Renal pelvis (tissue), 1 donor: ENCODE measurements at regions not wholly inside any gene's neighbourhood (a gene's known extent, or its start where the extent isn't known, plus 50 kb on each side); places are given as distances from the start of the nearest gene placed in this dataset.
A peak's percentile ranks its signal among the peaks of the same experiment; 100 is the strongest.

Source experiments
- DNase-seq: peaks from one replicate; pipeline ENCODE4 v3.0.0-alpha.2; 2013

DNA sequence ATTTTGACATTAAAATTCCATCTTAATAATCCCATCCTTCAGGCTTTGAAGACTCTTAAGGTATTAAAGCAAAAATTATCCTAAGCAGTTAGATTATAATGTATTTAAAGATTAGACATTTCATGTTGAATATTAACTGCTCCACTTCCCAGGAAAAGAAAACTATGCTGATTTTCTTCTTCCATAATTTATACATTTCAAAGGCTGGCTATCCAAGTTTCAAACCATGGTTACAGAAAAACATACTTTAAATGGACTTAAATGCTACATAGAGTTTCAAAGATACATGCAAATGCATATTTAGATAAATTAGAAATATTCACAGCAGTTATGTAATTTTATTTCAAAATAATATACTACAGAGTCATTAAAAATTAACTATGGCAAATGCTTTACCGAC lies 1505.6 kb upstream of the ZEB2 start:
- no peak for DNase-seq

DNA sequence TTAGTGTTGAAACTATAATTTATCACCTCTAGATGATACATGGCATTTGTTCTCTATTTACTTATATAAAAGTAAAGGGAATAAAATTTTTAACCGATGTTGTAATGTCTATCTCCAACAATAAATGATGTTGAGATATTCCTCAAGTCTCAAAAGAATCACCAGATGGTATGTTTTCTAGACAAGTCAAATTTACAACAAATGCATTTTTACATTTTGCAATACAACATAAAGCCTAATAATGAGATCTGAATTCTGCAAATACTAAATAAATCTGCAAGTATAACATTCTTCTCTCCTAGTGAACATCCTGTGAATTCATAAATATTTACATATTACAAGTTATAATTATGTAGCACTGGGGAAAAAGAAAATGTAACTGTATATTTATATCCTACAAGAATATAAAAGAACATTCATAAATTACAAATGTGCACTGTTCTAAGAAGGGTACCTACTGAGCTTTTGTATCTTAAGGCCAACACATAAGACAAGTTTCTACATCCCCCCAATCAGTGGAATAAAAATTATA lies 1504.4 kb upstream of the ZEB2 start:
- no peak for DNase-seq

DNA sequence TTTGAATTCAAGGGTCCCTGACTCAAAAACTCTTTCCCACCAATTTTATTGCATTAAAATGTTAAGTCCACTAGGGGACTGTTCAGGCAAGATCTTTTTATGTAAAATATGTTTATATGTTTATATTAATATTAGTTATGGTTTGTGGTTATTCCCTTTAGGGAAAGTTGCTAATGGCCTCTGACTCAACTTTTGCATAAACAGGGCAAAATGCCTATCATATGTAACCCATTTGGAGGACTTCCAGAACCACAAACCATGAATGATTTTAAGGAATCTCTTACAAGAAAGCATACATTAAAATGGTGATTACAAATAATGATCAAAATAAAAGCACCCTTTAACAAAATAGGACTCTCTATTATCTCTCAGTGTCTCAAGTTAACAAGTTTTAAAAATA lies 1484.5 kb upstream of the ZEB2 start:
- DNase-seq = no peak

DNA sequence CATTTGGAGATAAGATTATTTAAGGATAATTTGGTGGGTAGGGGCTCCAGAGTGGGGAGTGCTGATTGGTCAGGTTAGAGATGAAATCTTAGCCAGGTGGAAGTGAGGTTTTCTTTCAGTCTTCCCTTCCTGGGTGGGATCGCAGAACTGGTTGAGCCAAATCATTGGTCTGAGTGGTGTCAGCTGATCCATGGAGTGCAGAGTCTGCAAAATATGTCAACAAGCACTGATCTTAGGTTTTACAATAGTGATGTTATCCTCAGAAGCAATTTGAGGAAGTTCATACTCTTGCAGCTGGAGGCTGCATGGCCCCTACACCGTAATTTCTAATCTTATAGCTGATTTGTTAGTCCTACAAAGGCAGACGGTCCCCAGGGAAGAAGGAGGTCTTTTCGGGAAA lies 1483.4 kb upstream of the ZEB2 start:
- DNase-seq = no peak

DNA sequence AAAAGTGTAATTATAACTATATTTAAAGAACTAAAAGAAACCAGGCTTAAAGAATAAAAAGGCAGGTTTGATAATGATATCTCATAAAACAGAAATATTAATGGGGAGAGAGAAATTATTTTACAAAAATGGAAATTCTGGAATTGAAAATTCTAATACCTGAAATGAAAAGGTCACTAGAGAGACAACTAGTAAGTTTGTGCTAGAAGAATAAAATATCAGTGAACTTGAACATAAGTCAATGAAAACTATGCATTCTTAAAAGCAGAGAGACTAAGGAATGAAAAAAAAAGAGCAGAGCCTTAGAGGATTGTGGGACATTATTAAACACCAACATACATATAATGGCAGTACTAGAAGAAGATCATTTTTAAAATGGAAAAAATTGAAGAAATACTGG lies 1475.0 kb upstream of the ZEB2 start:
- no peak for DNase-seq

DNA sequence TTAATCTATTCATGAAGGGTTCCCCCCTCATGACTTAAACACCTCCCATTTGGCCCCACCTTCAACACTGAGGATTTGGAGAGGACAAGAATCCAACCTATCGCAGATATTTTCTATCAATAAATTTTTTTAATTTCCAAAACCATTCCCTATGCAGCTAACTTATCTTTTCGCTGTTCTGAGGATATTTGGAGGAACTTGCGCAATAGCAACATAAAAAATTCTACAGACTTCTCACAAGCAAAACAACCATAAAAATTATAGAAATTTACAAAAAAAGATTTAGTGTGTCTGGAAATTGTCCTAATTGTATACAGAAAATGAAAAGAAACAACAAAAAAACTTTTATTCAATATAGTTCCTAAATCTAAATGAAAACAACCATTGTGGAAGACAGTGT lies 1472.7 kb upstream of the ZEB2 start:
- no peak for DNase-seq

DNA sequence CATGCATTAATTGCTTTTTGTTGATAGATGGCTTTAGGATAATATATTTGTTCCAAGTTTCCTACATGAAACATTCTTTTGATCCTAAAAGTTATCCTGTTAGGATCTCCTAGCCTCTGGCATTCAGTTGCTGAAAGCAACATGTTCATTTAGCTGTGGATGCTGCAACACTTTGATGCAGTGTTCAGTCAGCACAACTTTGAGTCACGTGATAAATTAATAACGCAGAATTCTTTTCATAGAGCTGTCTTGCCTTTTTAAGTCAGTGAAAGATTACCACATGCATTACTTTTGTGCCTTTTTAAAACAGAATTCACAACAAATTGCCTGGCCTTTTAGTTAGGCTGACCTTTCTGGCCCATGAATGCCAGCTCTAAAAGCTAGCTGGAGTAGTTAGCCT lies 1467.9 kb upstream of the ZEB2 start:
- no peak for DNase-seq

DNA sequence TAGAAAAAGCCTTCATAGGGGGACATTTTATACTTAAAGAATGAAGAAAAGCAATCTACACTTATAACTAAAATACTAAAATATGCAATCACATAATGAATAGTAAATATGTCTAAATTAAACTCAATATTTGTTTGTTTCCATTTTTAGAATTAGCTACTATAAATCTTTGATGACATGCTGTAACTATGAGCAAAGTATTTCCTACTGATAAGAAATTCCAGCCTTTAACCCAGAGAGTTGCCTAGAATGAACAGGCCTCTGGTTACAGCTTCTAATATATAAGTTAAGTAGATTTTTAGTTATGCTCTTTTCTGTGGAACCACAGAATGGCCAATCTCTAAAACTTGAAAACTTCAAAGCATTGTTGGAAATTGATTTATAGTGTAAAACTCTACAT lies 1465.6 kb upstream of the ZEB2 start:
- peak; percentile 8 for DNase-seq

DNA sequence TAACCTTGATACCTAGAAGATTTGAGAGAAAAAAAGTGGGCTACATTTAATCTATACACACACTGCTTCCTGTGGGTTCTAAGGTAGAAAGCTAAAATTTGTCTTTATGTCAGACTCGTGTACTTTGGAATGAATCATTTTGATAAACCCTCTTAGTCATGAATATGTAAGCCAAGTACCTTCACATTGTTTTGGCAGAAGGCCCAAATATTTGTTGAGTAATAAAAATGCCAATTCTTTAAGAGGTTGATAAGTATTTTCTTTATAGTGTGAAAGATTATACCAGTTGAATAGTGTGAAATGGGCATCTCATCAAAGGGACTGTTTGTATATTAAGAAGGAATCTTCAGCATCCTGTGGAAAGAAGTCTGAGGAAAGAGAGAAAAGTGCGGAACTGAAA lies 1464.7 kb upstream of the ZEB2 start:
- DNase-seq = no peak

DNA sequence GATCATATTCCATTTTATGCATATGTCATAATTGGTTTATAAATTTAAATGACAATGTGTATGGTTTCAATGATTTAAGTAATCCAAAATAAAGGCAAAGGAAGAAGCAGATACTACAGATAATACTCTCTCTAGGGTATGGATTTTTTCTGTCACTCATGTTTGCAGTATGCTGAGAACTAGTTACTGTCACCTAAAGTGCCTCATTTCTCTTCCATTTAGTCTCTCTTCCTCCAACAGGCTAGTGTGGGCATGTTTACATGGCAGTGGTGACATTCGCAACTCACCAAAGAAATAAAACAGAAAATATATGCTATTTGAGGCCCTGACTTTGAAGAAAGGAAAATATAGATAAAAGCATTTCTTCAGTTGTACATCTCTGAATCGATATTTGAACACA lies 1460.4 kb upstream of the ZEB2 start:
- DNase-seq = no peak

DNA sequence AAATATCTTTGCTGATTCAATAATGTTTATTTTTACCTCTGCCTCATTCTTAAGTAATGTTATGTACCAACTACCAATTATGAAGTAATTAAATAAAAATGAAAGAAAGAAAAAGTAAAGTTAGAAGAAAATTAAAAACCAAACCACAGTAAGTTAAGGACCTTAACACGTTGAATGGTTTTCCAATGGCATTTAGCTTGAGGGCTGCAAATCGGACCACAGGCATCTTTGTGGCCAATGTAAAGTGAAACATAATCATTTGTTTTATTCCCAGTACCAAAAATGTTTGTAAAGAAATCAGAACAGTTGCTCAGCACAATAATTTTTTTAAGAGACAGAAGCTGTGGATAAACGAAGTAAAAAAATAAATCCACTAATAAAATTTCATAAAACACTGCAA lies 1455.5 kb upstream of the ZEB2 start:
- no peak for DNase-seq

DNA sequence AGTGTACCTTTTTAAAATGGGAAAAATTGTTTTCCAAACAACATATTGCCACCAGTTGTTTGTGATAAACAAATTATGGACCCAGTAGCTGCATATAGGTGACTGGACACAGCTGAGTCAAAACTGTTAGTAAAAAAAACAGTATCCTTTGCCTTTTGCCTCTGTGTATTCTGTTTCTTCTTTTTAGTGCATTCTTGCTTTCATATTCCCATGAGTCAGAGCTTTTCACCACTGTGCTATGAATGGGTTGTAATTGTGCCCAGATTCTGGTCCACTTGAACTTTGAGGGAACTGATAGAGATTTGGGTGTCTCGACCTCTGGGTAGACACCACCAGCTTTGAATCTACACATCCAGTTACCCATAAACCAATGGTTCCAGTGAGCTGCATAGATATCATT lies 1441.9 kb upstream of the ZEB2 start:
- DNase-seq = no peak

DNA sequence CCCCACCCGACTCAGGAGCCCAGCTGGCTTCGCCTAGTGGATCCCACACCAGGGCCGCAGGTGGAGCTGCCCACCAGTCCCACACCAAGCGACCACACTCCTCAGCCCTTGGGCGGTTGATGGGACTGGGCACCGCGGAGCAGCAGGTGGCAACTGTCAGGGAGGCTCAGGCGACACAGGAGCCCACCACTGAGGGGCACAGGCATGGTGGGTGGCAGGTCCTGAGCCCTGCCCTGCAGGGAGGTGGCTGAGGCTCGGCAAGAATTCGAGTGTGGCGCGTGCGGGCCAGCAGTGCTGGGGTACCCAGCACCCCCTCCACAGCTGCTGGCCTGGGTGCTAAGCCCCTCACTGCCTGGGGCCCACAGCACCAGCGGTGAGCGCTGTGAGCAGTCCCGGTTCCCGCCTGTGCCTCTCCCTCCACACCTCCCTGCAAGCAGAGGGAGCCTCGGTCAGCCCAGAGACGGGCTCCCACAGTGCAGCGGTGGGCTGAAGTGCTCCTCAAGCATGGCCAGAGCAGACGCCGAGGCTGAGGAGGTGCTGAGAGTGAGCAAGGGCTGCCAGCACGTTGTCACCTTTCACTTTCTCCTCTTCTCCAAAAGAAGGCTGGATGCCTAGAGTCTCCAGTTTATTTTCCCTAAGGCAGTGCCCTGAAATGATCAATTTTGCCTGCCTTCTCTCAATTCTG lies 1440.7 kb upstream of the ZEB2 start:
- DNase-seq = no peak

DNA sequence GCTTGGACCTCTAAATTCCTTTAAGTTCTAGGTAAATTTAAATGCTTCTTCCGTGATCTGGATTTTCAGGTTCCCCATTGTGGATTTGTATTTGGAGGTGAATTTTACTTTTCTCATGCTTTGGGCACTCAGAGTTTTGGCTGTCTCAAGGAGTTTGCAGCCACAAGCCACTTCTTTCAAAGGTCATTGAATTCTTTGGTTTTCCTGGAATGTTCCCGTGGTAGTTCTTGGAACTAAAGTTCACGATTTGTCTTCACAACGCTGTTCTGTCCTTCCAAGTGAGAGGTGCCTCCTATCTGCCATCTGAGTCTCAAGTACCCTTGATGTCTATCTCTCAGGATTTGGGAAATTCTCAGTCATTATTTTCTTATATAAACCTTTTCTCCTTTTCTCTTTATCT lies 1438.7 kb upstream of the ZEB2 start:
- no peak for DNase-seq

DNA sequence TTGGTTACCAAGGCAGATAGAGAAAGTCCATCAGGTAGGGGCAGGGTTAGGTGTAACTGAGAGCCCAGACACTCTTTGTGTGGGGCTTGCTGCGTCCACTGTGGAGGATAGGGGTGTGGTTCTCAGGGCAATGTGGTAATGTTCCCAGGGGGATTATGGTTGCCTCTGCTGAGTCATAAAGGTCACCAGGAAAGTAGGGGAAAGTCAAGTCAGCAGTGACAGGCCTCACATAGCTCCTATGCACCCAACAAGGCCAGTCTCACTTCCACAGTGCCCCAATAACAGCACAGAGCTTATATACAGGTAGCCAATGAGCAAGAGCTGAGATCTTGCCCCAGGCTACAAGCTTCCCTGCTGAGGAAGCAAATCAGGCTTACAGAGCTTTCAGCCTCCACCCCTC lies 1438.0 kb upstream of the ZEB2 start:
- DNase-seq = no peak

DNA sequence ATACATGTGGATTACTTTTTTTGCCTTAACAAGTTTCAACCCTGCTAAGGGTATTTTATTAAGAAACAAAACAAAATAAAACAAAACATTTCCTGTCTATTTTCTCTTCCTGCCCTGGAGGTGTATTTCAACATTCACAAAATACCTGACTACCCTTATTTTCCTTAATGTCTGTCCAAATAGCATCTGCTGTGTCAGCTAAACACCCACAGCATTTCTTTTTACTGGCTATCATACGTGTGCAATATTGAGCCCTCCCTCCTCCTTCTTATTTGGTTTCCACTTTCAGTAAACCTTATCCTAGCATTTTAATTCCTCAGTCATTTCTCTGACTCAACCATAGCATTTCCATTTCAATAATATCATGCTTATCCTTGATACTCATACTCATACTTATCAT lies 1420.0 kb upstream of the ZEB2 start:
- no peak for DNase-seq

DNA sequence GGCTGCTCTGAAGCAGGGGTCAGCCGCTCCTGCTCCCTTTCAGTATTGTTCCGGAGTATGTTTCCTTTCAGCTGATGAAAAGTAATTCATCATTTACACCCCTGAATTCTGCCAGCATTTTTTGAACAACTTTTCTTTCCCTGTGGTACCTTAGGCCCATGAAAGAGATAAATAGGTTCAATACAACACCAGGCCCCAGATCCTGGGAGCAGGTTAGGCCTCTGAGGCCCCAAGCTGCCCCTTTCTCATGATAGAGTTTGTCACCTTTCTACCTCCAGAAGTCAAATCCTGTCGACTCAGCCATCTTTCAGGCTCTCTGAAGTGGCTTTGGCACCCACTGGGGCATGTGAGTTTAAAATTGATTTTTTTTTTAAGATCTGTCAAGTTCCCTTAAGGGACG lies 1415.1 kb upstream of the ZEB2 start:
- DNase-seq = no peak

DNA sequence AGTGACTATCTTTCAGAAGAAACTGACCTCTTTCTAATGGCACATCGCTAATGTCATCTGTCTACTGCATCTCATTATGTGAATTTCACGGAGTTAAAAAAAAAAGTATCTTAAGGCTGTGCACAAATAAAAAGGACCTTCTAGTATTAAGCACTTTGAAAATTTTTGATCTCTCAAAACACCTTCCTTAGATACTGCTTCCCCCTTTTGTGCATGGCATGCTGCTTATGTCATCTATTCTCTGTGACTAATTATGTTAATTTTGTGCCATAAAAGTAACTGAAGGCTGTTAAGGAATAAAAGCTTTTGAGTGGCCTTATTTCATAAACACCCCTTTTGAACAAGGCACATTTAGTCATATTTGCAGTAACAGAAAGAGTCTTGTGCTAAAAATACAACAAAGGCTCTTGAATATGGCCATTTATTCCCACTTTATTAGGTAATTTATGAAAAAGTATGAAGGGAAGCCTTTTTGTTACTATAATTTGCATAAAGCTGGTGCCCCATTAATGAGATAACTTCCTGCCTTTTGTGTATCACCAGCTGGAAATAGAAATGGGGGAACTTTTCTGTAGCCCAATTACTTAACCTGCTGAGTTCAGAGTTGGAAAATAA lies 1412.0 kb upstream of the ZEB2 start:
- no peak for DNase-seq

DNA sequence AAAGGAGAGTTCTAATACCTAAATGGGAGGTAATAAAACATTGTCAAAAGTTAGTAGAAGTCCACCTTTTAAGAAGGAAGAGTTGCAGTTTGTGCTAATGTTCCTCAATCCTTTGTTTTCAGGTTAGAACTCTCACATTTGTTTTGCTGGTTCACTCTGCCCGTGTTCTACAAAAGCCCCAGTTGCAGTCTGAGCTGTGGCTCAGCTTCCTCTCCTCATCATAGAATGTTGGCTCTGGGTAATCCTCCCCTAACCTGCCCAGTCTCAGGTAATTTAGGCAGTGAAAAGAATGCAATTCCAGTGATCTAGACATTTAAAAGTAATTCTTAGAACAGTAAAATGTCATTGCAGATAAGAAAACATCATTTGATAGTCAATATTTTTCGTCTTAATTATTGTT lies 1410.4 kb upstream of the ZEB2 start:
- DNase-seq = no peak

DNA sequence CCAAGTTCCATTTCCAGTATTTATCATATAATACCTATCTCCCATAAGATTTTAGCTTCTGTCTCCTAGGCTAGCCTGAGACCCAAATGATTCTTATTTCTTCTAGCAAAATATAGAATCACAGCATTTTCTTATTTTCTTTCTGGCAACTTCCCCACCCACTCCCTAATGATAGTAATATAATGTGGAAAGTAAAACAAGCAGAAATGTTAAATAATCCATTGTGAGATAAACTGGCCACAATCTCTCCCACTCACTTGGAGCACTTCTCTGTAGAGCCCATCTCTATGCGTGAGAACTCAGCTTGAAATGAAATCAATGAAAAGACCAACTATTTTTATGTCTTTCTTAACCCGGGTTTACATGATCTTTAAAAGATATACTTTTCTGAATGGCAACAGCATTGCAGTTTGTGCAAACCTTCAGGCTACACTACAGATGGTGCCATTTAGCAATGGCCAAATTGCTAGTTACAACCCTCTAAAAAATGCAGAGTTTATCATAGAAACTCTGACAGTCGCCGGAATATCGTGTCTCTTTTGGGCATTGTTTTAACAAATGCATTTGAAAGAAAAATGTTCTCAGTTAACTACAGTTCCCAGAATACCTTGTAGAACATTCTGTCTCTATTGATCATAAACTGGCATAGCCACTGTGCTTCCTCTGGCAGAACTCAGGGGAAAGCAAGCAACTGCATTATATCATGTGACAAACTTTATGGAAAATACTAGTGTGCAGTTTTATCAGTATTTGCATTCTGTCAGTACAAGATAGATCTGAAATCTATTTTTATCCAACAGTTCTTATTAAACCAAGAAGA lies 1407.4 kb upstream of the ZEB2 start:
- DNase-seq = no peak

DNA sequence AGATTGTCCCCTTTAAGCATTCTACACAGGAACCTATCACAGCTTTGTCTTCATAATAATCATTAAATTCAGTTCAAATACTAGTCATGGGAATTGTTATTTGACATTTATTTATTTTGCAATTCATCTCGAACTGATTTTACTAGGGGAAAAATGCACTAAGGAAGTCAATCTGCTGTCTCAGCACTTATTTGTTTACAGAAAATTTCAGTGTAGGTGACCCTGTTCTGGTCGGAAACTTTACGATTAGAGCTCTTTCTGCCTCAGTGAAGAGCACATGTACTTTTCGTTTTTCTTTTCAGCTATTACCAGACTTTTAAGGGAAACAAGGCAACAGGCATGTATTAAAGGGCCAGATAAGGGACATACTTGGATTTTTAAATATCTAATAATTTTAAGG lies 1405.7 kb upstream of the ZEB2 start:
- no peak for DNase-seq

DNA sequence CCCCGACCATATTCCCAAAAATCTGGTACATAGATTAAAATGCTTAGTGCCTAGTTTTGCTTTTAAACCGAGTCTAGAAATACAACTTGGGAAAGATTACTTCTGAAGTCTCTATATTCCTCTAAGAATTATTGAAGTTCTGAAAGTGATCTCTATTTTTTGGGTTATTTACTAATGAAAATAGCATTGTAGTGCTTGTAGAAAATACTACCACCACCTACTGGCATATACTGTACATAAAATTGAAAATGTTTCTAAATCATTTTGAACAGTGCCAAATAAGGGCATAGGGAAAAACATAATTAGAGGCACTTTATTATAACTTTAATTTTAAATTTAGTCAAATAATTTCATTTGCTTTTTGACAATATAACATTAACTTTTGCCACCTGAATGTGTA lies 1399.6 kb upstream of the ZEB2 start:
- DNase-seq = no peak

DNA sequence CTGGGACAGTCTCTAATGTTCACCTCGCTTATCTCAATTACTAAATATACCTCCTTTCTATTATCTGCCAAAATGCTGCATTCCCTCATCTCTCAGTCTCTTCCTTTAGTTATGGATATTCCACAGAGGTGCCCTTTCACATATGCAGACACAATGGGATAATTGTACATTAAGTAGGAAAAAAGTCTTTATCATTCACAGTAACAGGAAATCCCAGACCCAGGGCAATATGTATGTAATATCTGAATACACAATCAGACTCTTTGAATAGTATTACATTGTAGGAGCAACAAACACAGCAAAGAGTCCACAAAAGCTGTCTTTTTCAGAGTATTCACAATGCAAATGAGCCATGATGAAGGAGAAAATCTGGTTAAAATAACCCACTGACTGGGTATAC lies 1399.0 kb upstream of the ZEB2 start:
- no peak for DNase-seq
